ENCODE measurements at regions not wholly inside any gene's neighbourhood (a gene's known extent, or its start where the extent isn't known, plus 50 kb on each side); places are given as distances from the start of the nearest gene placed in this dataset.

DNA sequence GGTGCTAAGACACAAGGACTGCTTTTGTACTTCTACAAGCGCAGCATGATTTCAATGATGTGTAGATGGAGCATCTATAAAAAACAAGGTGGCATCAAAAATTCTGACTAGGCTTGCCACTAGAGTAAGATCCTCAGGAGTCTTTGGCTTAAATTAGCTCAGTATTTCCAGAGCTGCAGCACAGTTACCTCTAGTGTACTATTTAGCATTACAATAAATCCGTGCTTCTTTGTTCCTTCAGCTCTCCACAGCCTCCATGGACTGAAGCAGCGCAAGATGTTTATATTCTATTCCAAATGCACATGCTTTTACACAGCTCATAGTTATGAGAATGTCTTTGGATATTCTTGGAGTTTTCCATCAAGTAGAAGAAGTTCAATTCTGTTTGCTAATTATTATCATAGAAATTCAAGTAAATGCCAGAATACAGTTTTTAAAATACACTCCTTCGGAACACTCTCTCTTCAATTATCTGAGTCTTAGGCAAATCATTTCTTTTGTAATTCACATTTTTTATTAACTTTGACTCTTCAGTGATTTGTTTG, 1133.0 kb upstream of the LRRTM1 start:
- no peak for ATAC-seq
- no peak for TF ChIP-seq POLR2A (IDR thresholded peaks at IDR 0.05)
- TF ChIP-seq, protein P1, sequence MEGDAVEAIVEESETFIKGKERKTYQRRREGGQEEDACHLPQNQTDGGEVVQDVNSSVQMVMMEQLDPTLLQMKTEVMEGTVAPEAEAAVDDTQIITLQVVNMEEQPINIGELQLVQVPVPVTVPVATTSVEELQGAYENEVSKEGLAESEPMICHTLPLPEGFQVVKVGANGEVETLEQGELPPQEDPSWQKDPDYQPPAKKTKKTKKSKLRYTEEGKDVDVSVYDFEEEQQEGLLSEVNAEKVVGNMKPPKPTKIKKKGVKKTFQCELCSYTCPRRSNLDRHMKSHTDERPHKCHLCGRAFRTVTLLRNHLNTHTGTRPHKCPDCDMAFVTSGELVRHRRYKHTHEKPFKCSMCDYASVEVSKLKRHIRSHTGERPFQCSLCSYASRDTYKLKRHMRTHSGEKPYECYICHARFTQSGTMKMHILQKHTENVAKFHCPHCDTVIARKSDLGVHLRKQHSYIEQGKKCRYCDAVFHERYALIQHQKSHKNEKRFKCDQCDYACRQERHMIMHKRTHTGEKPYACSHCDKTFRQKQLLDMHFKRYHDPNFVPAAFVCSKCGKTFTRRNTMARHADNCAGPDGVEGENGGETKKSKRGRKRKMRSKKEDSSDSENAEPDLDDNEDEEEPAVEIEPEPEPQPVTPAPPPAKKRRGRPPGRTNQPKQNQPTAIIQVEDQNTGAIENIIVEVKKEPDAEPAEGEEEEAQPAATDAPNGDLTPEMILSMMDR (IDR thresholded peaks at IDR 0.05), result no peak
- H3K36me3 ChIP-seq, result no peaks in the 10 kb centered on the region
- H3K4me3 ChIP-seq, result no peak overlapping the region
- intact Hi-C loops (cut with DNase I), result no loop called here
- no peak for DNase-seq
- H3K9me3 ChIP-seq, result no peaks in the 10 kb centered on the region
- WGBS, 4 donors, result 82 to 91% (median 90%) methylated on average over 4 of the region's 4 CpGs
- H3K4me1 ChIP-seq, result no peaks in the 10 kb centered on the region
- no peak overlapping the region for H3K27ac ChIP-seq
- no peaks in the 10 kb centered on the region for H3K27me3 ChIP-seq

DNA sequence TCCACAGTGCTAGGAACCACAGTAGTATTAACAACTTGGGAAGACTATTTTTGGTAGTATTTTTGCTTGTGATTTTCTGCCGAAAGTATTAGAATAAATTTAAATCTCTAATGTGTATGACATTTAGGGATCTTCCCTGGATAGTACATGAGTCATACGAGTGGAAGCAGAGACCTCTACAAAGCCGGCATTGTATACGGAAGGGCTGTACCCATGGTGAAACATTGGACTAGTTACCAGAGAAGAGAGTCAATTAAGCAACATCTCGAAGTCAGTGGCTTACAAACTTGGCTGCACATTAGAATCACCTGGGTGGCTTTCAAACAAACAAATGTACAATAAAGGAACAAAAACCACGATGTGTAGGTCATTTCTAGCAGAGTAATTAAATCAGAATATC, 1131.7 kb upstream of the LRRTM1 start:
- WGBS, 4 donors, result 66 to 79% (median 70%) methylated on average over 6 of the region's 6 CpGs
- Histone ChIP-seq H3K27ac (no peak overlapping the region), H3K4me3 (no peak overlapping the region), H3K27me3 (no peaks in the 10 kb centered on the region), H3K9me3 (peaks cover 0 to 6% (median 0%) of the 10 kb centered on the region in 12 donors), H3K4me1 (no peaks in the 10 kb centered on the region), H3K36me3 (no peaks in the 10 kb centered on the region)
- ATAC-seq, result no peak
- DNase-seq, result no peak
- TF ChIP-seq, protein P1 (IDR thresholded peaks at IDR 0.05), result no peak
- TF ChIP-seq POLR2A (IDR thresholded peaks at IDR 0.05), result no peak
- intact Hi-C loops (cut with DNase I), result no loop called here

DNA sequence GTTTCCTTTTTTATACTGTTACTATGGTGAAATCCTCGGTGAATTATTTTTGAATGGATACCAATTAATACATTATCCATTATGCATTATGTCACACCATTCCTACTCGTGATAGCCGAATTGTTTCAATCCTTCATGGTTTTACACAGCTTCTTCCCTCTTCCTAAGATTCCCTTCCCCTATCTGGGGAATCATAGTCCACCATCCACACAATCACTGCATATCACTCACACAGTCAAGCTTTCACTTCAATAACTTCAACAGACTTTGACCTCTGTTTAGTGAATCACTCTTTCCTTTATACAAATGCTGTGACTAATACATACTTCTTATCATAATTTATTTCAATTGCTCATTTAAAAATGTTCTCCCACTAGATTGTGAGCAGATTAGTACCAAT, 1108.1 kb upstream of the LRRTM1 start:
- intact Hi-C loops (cut with DNase I), result no loop called here
- no peaks in the 10 kb centered on the region for H3K36me3 ChIP-seq
- H3K4me3 ChIP-seq, result no peak overlapping the region
- ATAC-seq (no peak), DNase-seq (no peak)
- H3K9me3 ChIP-seq, result peaks cover 0 to 2% (median 0%) of the 10 kb centered on the region in 12 donors
- TF ChIP-seq POLR2A (IDR thresholded peaks at IDR 0.05), result no peak
- no peaks in the 10 kb centered on the region for H3K27me3 ChIP-seq
- H3K4me1 ChIP-seq, result no peaks in the 10 kb centered on the region
- H3K27ac ChIP-seq, result no peak overlapping the region
- WGBS, 4 donors, result 62 to 90% (median 82%) methylated on average over 3 of the region's 3 CpGs

DNA sequence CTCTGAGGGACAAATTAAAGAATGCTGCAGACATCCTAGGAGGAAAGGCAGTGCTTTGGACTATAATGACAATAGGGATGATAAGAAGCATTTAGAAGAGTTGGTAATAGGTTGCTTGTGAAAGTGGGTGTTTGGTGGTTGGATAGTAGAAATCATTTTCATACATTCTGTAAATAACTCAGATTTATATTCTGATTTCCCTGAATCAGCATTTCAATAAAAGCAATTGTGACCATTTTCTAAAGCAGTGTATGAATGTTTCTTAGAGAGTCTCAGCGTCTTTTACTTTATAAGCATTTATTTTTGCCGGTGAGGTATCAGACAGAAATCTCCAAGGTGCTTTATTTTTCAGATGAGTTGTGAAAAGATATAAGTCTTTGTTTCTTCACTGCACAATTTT, 1099.0 kb upstream of the LRRTM1 start:
- no peaks in the 10 kb centered on the region for H3K36me3 ChIP-seq
- no peaks in the 10 kb centered on the region for H3K27me3 ChIP-seq
- DNase-seq (no peak), ATAC-seq (no peak)
- TF ChIP-seq, protein P1 (IDR thresholded peaks at IDR 0.05), result no peak
- no peak for TF ChIP-seq POLR2A (IDR thresholded peaks at IDR 0.05)
- intact Hi-C loops (cut with DNase I), result no loop called here
- H3K27ac ChIP-seq, result no peak overlapping the region
- H3K4me1 ChIP-seq, result no peaks in the 10 kb centered on the region
- no peak overlapping the region for H3K4me3 ChIP-seq
- WGBS, 4 donors, result 90 to 93% (median 92%) methylated on average over 2 of the region's 2 CpGs
- no peaks in the 10 kb centered on the region for H3K9me3 ChIP-seq

DNA sequence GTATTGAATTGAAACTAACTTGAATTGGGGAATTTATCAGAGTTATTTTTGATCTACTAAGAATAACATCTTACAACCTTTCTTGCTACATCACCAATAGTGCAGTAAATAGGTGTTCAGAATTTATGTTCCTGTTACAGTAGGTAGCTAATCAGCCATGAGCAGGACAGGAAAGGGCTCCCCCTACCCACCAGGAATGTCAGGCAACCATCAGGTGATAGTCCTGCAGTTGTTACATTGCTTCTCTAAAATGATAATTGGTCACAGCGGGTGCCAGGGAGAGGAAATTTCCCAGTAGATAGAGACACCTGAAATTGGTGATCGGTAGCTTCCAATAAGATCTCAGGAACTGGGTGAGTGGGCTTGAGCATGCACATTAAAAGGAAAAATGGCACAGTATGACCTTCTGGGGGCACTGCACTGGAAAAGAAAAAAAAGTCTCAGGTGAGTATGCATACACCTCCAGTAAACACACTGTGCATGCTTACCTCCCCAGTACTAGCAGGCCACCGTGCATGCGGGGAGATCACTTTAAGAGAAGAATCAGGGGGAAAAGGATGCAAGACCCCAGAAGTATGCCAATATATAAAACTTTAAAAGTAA, 1092.0 kb upstream of the LRRTM1 start:
- H3K4me1 ChIP-seq, result no peaks in the 10 kb centered on the region
- no peaks in the 10 kb centered on the region for H3K9me3 ChIP-seq
- no peaks in the 10 kb centered on the region for H3K36me3 ChIP-seq
- 86 to 95% (median 90%) methylated on average over 4 of the region's 4 CpGs for WGBS, 4 donors
- no peak for DNase-seq
- TF ChIP-seq, protein P1 (IDR thresholded peaks at IDR 0.05), result no peak
- no peak for TF ChIP-seq POLR2A (IDR thresholded peaks at IDR 0.05)
- no peak for ATAC-seq
- H3K27me3 ChIP-seq, result no peaks in the 10 kb centered on the region
- no peak overlapping the region for H3K27ac ChIP-seq
- intact Hi-C loops (cut with DNase I), result no loop called here
- H3K4me3 ChIP-seq, result no peak overlapping the region

Measured in heart left ventricle (tissue), 16 donors.